Esophagus squamous epithelium (tissue), 5 donors: ENCODE measurements at regions not wholly inside any gene's neighbourhood (a gene's known extent, or its start where the extent isn't known, plus 50 kb on each side); places are given as distances from the start of the nearest gene placed in this dataset.

Source experiments
- DNase-seq: peaks from one replicate; lab custom pipeline; 2025; lab: John Stamatoyannopoulos, UW
- H3K27ac ChIP-seq, 4 donors: fragments of 200-600 bp; sonication (generic); one replicate each; pipeline ENCODE4 v1.5.1; 2016 to 2019; ENCODE audit warnings: mild to moderate bottlenecking in 1 of 4
- H3K27me3 ChIP-seq, 4 donors: fragments of 200-600 bp; sonication (generic); 1 replicate in 3 of 4; 2 replicates in 1 of 4; pipeline versions ENCODE4 v1.5.1 to v1.6.0; 2017 to 2021; ENCODE audit warnings: antibody characterized with exemption in 1 of 4
- H3K36me3 ChIP-seq, 3 donors: fragments of 200-600 bp; sonication (generic); one replicate each; pipeline ENCODE4 v1.5.1; 2016 to 2019
- H3K4me1 ChIP-seq, 3 donors: fragments of 200-600 bp; sonication (generic); one replicate each; pipeline ENCODE4 v1.5.1; 2017 to 2019
- H3K4me3 ChIP-seq, 4 donors: fragments of 200-600 bp; sonication (generic); 1 replicate in 3 of 4; 2 replicates in 1 of 4; pipeline ENCODE4 v1.5.1; 2016 to 2019; ENCODE audit warnings: mild to moderate bottlenecking in 2 of 4, moderate library complexity in 1 of 4
- H3K9me3 ChIP-seq, 3 donors: fragments of 200-600 bp; sonication (generic); one replicate each; pipeline ENCODE4 v1.5.1; 2016 to 2019
- CTCF ChIP-seq, 6 experiments: fragments of 450-650 bp in 4 of 6; fragments of 200-600 bp in 2 of 6; sonication (generic) in 2 of 6; IDR thresholded peaks; one replicate each; pipeline ENCODE4 v1.5.1; 2016 to 2019; ENCODE audit warnings: antibody characterized with exemption in 6 of 6, mild to moderate bottlenecking in 4 of 6, moderate library complexity in 4 of 6
- POLR2A ChIP-seq, 4 donors: fragments of 450-650 bp; IDR thresholded peaks; one replicate each; pipeline ENCODE4 v1.6.1; 2017; ENCODE audit warnings: antibody characterized with exemption in 4 of 4, mild to moderate bottlenecking in 4 of 4, moderate library complexity in 3 of 4
- WGBS, 2 donors: methylation state at CpG; one replicate each; pipeline ENCODE4 v1.1.5; 2018; 5-methylcytosine and 5-hydroxymethylcytosine counted together
- intact Hi-C: fragments of 100-400 bp; cut with DNase I; formaldehyde crosslinking; loops from one replicate; pipeline ENCODE4 v1.15.0; 2022
- donor health status: DM: yes; HTN: yes; CAD: no.

GRCh38 chr16:52171481-52171880, 375.5 kb downstream of the TOX3 start:
- Histone ChIP-seq H3K27ac (no peak overlapping the region), H3K4me3 (no peak overlapping the region), H3K36me3 (no peaks in the 10 kb centered on the region), H3K27me3 (no peaks in the 10 kb centered on the region), H3K9me3 (no peaks in the 10 kb centered on the region), H3K4me1 (no peaks in the 10 kb centered on the region)
- TF ChIP-seq POLR2A (IDR thresholded peaks at IDR 0.05), result no peak
- TF ChIP-seq CTCF (IDR thresholded peaks at IDR 0.05), result no peak
- no peak for DNase-seq
- intact Hi-C loops, result no loop called here

GRCh38 chr16:52167328-52167727, 379.6 kb downstream of the TOX3 start:
- Histone ChIP-seq H3K27ac (no peak overlapping the region), H3K4me3 (no peak overlapping the region), H3K9me3 (no peaks in the 10 kb centered on the region), H3K36me3 (no peaks in the 10 kb centered on the region), H3K27me3 (no peaks in the 10 kb centered on the region), H3K4me1 (no peaks in the 10 kb centered on the region)
- WGBS, 2 donors, result 35 to 39% methylated on average over 1 of the region's 1 CpG
- TF ChIP-seq CTCF (IDR thresholded peaks at IDR 0.05), result no peak
- no peak for TF ChIP-seq POLR2A (IDR thresholded peaks at IDR 0.05)
- DNase-seq, result no peak
- intact Hi-C loops, result no loop called here

- H3K36me3 ChIP-seq, result no peaks in the 10 kb centered on the region
- 77 to 79% methylated on average over 8 of the region's 8 CpGs for WGBS, 2 donors
- intact Hi-C loops, result no loop called here
- no peaks in the 10 kb centered on the region for H3K4me1 ChIP-seq
- H3K27me3 ChIP-seq, result no peaks in the 10 kb centered on the region
- no peaks in the 10 kb centered on the region for H3K9me3 ChIP-seq
- TF ChIP-seq CTCF (IDR thresholded peaks at IDR 0.05) (no peak), POLR2A (IDR thresholded peaks at IDR 0.05) (no peak)
- H3K4me3 ChIP-seq, result no peak overlapping the region
- H3K27ac ChIP-seq, result no peak overlapping the region
- DNase-seq, result no peak
These were observed 381.0 kb downstream of the TOX3 start for GRCh38 chr16:52165961-52166360.

DNA sequence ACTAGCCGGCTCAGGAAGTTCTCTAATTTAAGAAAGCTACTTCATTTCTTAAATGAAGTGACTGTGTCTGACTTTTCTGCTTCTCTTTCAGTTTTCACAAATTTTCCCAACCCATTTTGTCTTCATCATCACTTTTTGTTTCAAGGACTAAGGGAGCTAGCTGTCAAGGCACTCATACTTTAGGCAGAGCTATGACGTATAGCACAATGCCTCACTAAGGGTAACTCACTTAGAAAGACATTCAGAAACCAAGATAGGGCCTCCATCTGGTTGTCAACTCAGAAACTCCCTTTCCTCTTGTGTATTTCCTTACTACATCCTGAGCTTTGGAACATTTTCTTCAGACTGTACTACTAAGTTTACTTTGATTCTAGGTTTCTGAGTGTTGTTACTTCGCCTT, 397.9 kb downstream of the TOX3 start:
- H3K27me3 ChIP-seq, result no peaks in the 10 kb centered on the region
- H3K27ac ChIP-seq, result no peak overlapping the region
- no peaks in the 10 kb centered on the region for H3K36me3 ChIP-seq
- 76% methylated on average over 3 of the region's 3 CpGs for WGBS, 2 donors
- DNase-seq, result no peak
- TF ChIP-seq POLR2A (IDR thresholded peaks at IDR 0.05) (no peak), CTCF (IDR thresholded peaks at IDR 0.05) (no peak)
- no peak overlapping the region for H3K4me3 ChIP-seq
- intact Hi-C loops, result no loop called here
- H3K9me3 ChIP-seq, result no peaks in the 10 kb centered on the region
- H3K4me1 ChIP-seq, result no peaks in the 10 kb centered on the region

DNA sequence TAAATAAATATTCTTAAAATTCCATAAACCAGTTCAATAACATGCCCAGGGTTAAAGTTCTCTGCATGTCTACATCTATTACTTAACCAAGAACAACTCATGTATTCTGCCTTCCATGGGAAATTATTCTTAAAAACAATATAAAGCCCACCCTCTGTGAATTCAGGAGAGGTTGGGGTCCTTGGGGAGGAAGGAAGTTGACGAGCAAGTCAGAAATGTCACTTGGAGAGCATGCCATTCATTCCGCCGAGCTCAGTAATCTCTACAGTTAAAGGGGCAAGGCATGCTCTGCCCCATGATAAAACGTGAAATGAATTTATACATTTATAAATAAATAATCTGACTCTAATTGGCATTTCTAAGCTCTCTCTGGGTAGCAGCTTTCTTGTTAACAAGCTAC, 405.1 kb downstream of the TOX3 start:
- no peak for TF ChIP-seq POLR2A (IDR thresholded peaks at IDR 0.05)
- no peak for TF ChIP-seq CTCF (IDR thresholded peaks at IDR 0.05)
- Histone ChIP-seq H3K27me3 (no peaks in the 10 kb centered on the region), H3K4me3 (no peak overlapping the region), H3K27ac (no peak overlapping the region), H3K9me3 (no peaks in the 10 kb centered on the region), H3K4me1 (no peaks in the 10 kb centered on the region), H3K36me3 (no peaks in the 10 kb centered on the region)
- intact Hi-C loops, result no loop called here
- no peak for DNase-seq
- 47 to 62% methylated on average over 4 of the region's 4 CpGs for WGBS, 2 donors
